Fibroblast of lung (primary cell): ENCODE measurements at regions not wholly inside any gene's neighbourhood (a gene's known extent, or its start where the extent isn't known, plus 50 kb on each side); places are given as distances from the start of the nearest gene placed in this dataset.

ENCODE experiments used
- CTCF ChIP-seq, 2 donors: IDR thresholded peaks in 1 of 2; conservative IDR thresholded peaks in 1 of 2; 1 replicate in 1 of 2; 2 replicates in 1 of 2; pipeline ENCODE4 v1.5.1; 2011 to 2012; ENCODE audit warnings: low read length in 2 of 2, control low read depth in 1 of 2, inconsistent platforms in 1 of 2, low read depth in 1 of 2, mild to moderate bottlenecking in 1 of 2
- EZH2 ChIP-seq: IDR thresholded peaks from 2 replicates; pipeline ENCODE4 v1.5.1; 2012; ENCODE audit warnings: low read length, control low read depth, mild to moderate bottlenecking; ENCODE audit errors: missing control alignments

DNA sequence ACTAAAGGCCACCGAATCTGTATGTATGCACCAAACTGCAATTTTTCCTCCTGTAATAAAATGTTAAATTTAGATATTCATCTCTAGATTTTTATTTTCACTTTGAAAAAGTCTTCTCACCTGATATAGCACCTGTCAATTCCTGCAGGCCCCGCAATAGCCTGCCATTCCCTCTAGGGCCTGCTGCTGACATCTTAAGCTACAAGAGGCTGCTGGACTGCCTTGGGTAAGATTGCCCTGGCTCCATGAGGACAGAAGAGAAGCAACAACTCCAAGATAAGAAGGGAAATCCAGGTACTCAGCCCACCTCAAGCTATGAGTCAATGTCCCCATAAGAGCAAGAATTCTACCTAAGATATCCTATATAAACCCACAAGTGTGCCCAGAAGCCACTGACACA lies 230.2 kb upstream of the AGTR2 start:
- TF ChIP-seq CTCF (conservative IDR thresholded peaks at IDR 0.05 in 1 of 2, IDR thresholded peaks at IDR 0.05 in 1 of 2; ENCODE audit: low read depth in 1 of 2, low read length in 2 of 2) (no peak), EZH2 (no peak)
